HepG2 (cell line): ENCODE measurements at regions not wholly inside any gene's neighbourhood (a gene's known extent, or its start where the extent isn't known, plus 50 kb on each side); places are given as distances from the start of the nearest gene placed in this dataset.

Source experiments
- ATAC-seq: fragments of 200-7000 bp; cut with Tn5 transposase; 3 replicates; pipeline ENCODE4 v1.9.1; 2020; ENCODE audit warnings: mild to moderate bottlenecking, moderate library complexity
- BruUV-seq: library from RNA; stranded (reverse); fragments of 400-500 nt; replicated peaks from 2 replicates; lab custom pipeline; 2021; lab: Mats Ljungman, UMichigan
- CTCF ChIA-PET: fragments of 300-600 bp; formaldehyde crosslinking; extraction: SDS; loops from one replicate; lab custom pipeline; 2021; ENCODE audit warnings: low total read pairs, inconsistent platforms, low intra/inter-chr PET ratio; lab: Yijun Ruan, JAX
- POLR2A ChIA-PET: fragments of 350-600 bp; sonication (Branson Sonifier 250); formaldehyde crosslinking; loops from one replicate; lab custom pipeline; 2020; ENCODE audit warnings: antibody characterized with exemption, inconsistent platforms; lab: Yijun Ruan, JAX
- DNase-seq: peaks from one replicate; pipeline ENCODE4 v3.0.0-alpha.2; 2015; ENCODE audit warnings: low spot score
- FAIRE-seq: peaks from 3 replicates; lab custom pipeline; 2011; peaks lifted over from hg19 to GRCh38; lab: Jason Lieb, UNC
- H2AFZ ChIP-seq: one replicate; pipeline ENCODE4 v1.6.1; 2011; ENCODE audit warnings: low read length, inconsistent platforms
- H3K27ac ChIP-seq: fragments of 300-600 bp; 3 replicates; pipeline ENCODE4 v1.8.0; 2011; ENCODE audit warnings: mixed run types, mild to moderate bottlenecking, mixed read lengths, low read length, inconsistent platforms; ENCODE audit not compliant: insufficient read depth; ENCODE audit errors: extremely low read length
- H3K27me3 ChIP-seq, 2 experiments: fragments of 200-600 bp in 1 of 2; 2 replicates in 1 of 2; 3 replicates in 1 of 2; pipeline versions ENCODE4 v1.6.0 to v1.8.0; 2011; ENCODE audit warnings: low read length in 2 of 2, mild to moderate bottlenecking in 2 of 2, moderate library complexity in 2 of 2, inconsistent platforms in 1 of 2; ENCODE audit not compliant: insufficient read depth in 2 of 2, control insufficient read depth in 1 of 2
- H3K36me3 ChIP-seq, 2 experiments: fragments of 200-600 bp in 1 of 2; replicated peaks in 1 of 2; 2 replicates in 1 of 2; 3 replicates in 1 of 2; pipeline versions ENCODE4 v1.5.1 to v1.8.0; 2011; ENCODE audit warnings: low read length in 2 of 2, inconsistent platforms in 1 of 2; ENCODE audit not compliant: insufficient read depth in 2 of 2, control insufficient read depth in 1 of 2
- H3K4me1 ChIP-seq: 2 replicates; pipeline ENCODE4 v1.5.1; 2012; ENCODE audit warnings: low read length, inconsistent platforms; ENCODE audit not compliant: insufficient read depth
- H3K4me2 ChIP-seq: 2 replicates; pipeline ENCODE4 v1.6.0; 2011; ENCODE audit warnings: low read depth, low read length, inconsistent platforms
- H3K4me3 ChIP-seq, 3 experiments: fragments of 200-600 bp in 1 of 3; sonication (generic), shearing (Covaris generic) in 1 of 3; replicated peaks in 1 of 3; 2 replicates each; pipeline ENCODE4 v1.5.1; 2011 to 2016; ENCODE audit warnings: low read length in 3 of 3, inconsistent platforms in 2 of 3, low read depth in 2 of 3, mild to moderate bottlenecking in 2 of 3, control low read depth in 1 of 3, mixed read lengths in 1 of 3; ENCODE audit not compliant: insufficient read depth in 1 of 3
- H3K79me2 ChIP-seq: one replicate; pipeline ENCODE4 v1.6.1; 2011; ENCODE audit warnings: low read length, inconsistent platforms; ENCODE audit not compliant: insufficient read depth
- H3K9ac ChIP-seq: 2 replicates; pipeline ENCODE4 v1.6.0; 2011; ENCODE audit warnings: mild to moderate bottlenecking, low read depth, low read length, inconsistent platforms; ENCODE audit not compliant: insufficient read depth
- H3K9me3 ChIP-seq: 2 replicates; pipeline ENCODE4 v1.5.1; 2012; ENCODE audit warnings: mild to moderate bottlenecking, low read length
- H4K20me1 ChIP-seq: 2 replicates; pipeline ENCODE4 v1.6.0; 2011; ENCODE audit warnings: inconsistent platforms, mild to moderate bottlenecking, low read length, moderate library complexity; ENCODE audit not compliant: insufficient read depth
- DNMT3B ChIP-seq: conservative IDR thresholded peaks from 2 replicates; pipeline ENCODE4 v1.6.1; 2016; ENCODE audit warnings: missing biosample characterization, control low read depth
- GABPA ChIP-seq, 2 experiments: IDR thresholded peaks; 2 replicates each; pipeline ENCODE4 v1.6.1; 2011 to 2016; ENCODE audit warnings: low read depth in 2 of 2, low read length in 1 of 2, missing biosample characterization in 1 of 2, missing genetic modification characterization in 1 of 2
- MBD4 ChIP-seq: IDR thresholded peaks from 2 replicates; pipeline ENCODE4 v1.6.1; 2012; ENCODE audit warnings: low read length, inconsistent platforms, borderline replicate concordance
- ZFX ChIP-seq: sonication (generic); formaldehyde crosslinking; IDR thresholded peaks from 2 replicates; pipeline ENCODE4 v1.4.0; 2020; ENCODE audit warnings: mild to moderate bottlenecking, low read depth, missing genetic modification reagents, moderate library complexity
- ZNF781 ChIP-seq: sonication (generic); formaldehyde crosslinking; IDR thresholded peaks from 2 replicates; pipeline ENCODE4 v1.5.1; 2020; ENCODE audit warnings: borderline replicate concordance, mild to moderate bottlenecking, missing genetic modification reagents; ENCODE audit errors: not compliant biosample characterization
- WGBS: methylation state at CpG from one replicate; pipeline ENCODE4 v1.1.6; 2017; ENCODE audit warnings: low lambda C conversion rate; 5-methylcytosine and 5-hydroxymethylcytosine counted together
- in situ Hi-C: cut with HindIII; loops from 2 replicates; pipeline ENCODE4 v1.10.0; 2017; ENCODE audit warnings: low pct_unique_long_range_greater_than_20kb; ENCODE audit not compliant: extremely low pct_ligation_motif_present
- intact Hi-C: fragments of 100-400 bp; cut with micrococcal nuclease; formaldehyde crosslinking; loops from one replicate; pipeline ENCODE4 v1.10.0; 2022; ENCODE audit not compliant: unreplicated experiment
- TF ChIP-seq, protein P1 (sequence below): sonication (generic); formaldehyde crosslinking; IDR thresholded peaks from 2 replicates; pipeline ENCODE4 v1.8.0; 2022; ENCODE audit warnings: missing genetic modification reagents, mild to moderate bottlenecking, moderate library complexity, borderline replicate concordance
- TF ChIP-seq, protein P2 (sequence below): sonication (generic); formaldehyde crosslinking; IDR thresholded peaks from 2 replicates; pipeline ENCODE4 v1.5.1; 2020; ENCODE audit warnings: mild to moderate bottlenecking, missing genetic modification reagents, moderate library complexity

DNA sequence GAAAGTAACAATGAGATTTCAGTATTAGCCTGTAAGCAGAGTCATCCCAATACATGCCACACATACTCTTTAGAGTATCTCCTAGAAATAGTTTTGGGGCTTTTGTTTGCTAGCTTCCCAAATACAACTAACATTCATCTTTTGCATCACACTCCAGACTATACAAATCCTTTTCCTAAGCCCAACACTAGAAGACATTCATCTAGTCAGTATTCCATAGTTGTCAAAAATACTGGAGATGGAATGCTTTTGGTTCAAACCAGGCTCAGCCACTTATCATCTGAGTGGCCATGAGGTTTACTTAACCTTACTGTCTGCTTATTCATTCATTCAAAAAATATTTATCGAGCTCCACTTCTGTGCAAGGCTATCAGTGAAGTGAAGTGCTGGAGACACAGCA is 205.1 kb upstream of the SGCD start:
- Histone ChIP-seq H3K4me2 (no peak overlapping the region), H2AFZ (no peak overlapping the region), H3K4me3 (no peak overlapping the region), H3K9ac (no peak overlapping the region), H3K79me2 (no peaks in the 10 kb centered on the region), H3K36me3 (no peaks in the 10 kb centered on the region), H3K27me3 (no peaks in the 10 kb centered on the region), H4K20me1 (no peaks in the 10 kb centered on the region), H3K4me1 (no peaks in the 10 kb centered on the region), H3K9me3 (no peaks in the 10 kb centered on the region), H3K27ac (no peak overlapping the region)
- ATAC-seq (no peak), DNase-seq (no peak), FAIRE-seq (no peak)
- 0% methylated on average over 1 of the region's 1 CpG for WGBS
- POLR2A ChIA-PET, result no interaction called here
- intact Hi-C loops, result no loop called here
- in situ Hi-C loops, result no loop called here
- CTCF ChIA-PET, result no interaction called here
- BruUV-seq, result no TSS peak
- TF ChIP-seq ZNF781 (CRISPR knock-in tag) (no peak), GABPA (IDR thresholded peaks at IDR 0.05; ENCODE audit: low read depth, low read length) (no peak), GABPA (CRISPR knock-in tag; IDR thresholded peaks at IDR 0.05; ENCODE audit: low read depth) (no peak), DNMT3B (CRISPR knock-in tag) (no peak), MBD4 (no peak), ZFX (CRISPR knock-in tag) (no peak)
- TF ChIP-seq, protein P1, sequence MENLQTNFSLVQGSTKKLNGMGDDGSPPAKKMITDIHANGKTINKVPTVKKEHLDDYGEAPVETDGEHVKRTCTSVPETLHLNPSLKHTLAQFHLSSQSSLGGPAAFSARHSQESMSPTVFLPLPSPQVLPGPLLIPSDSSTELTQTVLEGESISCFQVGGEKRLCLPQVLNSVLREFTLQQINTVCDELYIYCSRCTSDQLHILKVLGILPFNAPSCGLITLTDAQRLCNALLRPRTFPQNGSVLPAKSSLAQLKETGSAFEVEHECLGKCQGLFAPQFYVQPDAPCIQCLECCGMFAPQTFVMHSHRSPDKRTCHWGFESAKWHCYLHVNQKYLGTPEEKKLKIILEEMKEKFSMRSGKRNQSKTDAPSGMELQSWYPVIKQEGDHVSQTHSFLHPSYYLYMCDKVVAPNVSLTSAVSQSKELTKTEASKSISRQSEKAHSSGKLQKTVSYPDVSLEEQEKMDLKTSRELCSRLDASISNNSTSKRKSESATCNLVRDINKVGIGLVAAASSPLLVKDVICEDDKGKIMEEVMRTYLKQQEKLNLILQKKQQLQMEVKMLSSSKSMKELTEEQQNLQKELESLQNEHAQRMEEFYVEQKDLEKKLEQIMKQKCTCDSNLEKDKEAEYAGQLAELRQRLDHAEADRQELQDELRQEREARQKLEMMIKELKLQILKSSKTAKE (CRISPR knock-in tag), result no peak
- TF ChIP-seq, protein P2, sequence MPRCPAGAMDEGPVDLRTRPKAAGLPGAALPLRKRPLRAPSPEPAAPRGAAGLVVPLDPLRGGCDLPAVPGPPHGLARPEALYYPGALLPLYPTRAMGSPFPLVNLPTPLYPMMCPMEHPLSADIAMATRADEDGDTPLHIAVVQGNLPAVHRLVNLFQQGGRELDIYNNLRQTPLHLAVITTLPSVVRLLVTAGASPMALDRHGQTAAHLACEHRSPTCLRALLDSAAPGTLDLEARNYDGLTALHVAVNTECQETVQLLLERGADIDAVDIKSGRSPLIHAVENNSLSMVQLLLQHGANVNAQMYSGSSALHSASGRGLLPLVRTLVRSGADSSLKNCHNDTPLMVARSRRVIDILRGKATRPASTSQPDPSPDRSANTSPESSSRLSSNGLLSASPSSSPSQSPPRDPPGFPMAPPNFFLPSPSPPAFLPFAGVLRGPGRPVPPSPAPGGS (CRISPR knock-in tag), result no peak
